ENCODE measurements at regions not wholly inside any gene's neighbourhood (a gene's known extent, or its start where the extent isn't known, plus 50 kb on each side); places are given as distances from the start of the nearest gene placed in this dataset.

- no peak for DNase-seq (ENCODE audit: low read depth in 2 of 2)
Measured at GRCh38 chr19:30122431-30122830, 180.4 kb downstream of the URI1 start.

GRCh38 chr19:30123119-30123518, 181.1 kb downstream of the URI1 start:
- DNase-seq (ENCODE audit: low read depth in 2 of 2): no peak

GRCh38 chr19:30123611-30124010, 181.6 kb downstream of the URI1 start:
- DNase-seq (ENCODE audit: low read depth in 2 of 2): no peak

GRCh38 chr19:30128211-30128610, 186.2 kb downstream of the URI1 start:
- DNase-seq (ENCODE audit: low read depth in 2 of 2): no peak

- DNase-seq (ENCODE audit: low read depth in 2 of 2): no peak
Measured at GRCh38 chr19:30130356-30131122, 188.5 kb downstream of the URI1 start.

GRCh38 chr19:30131246-30131645, 189.2 kb downstream of the URI1 start:
- DNase-seq (ENCODE audit: low read depth in 2 of 2): no peak

GRCh38 chr19:30131722-30132291, 189.8 kb downstream of the URI1 start:
- DNase-seq (ENCODE audit: low read depth in 2 of 2): no peak

GRCh38 chr19:30132343-30133075, 190.5 kb downstream of the URI1 start:
- no peak for DNase-seq (ENCODE audit: low read depth in 2 of 2)

GRCh38 chr19:30133803-30134202, 191.8 kb downstream of the URI1 start:
- no peak for DNase-seq (ENCODE audit: low read depth in 2 of 2)

- no peak for DNase-seq (ENCODE audit: low read depth in 2 of 2)
Measured at GRCh38 chr19:30135093-30135757, 193.2 kb downstream of the URI1 start.

GRCh38 chr19:30135797-30136196, 193.8 kb downstream of the URI1 start:
- DNase-seq (ENCODE audit: low read depth in 2 of 2): no peak

GRCh38 chr19:30136611-30137195, 194.7 kb downstream of the URI1 start:
- no peak for DNase-seq (ENCODE audit: low read depth in 2 of 2)

- no peak for DNase-seq (ENCODE audit: low read depth in 2 of 2)
Measured at GRCh38 chr19:30137747-30138146, 195.7 kb downstream of the URI1 start.

GRCh38 chr19:30144242-30144758, 202.3 kb downstream of the URI1 start:
- DNase-seq (ENCODE audit: low read depth in 2 of 2): no peak

- DNase-seq (ENCODE audit: low read depth in 2 of 2): no peak
Measured at GRCh38 chr19:30144802-30145201, 202.8 kb downstream of the URI1 start.

- DNase-seq (ENCODE audit: low read depth in 2 of 2): no peak
Measured at GRCh38 chr19:30145467-30145866, 203.4 kb downstream of the URI1 start.

GRCh38 chr19:30146346-30146745, 204.3 kb downstream of the URI1 start:
- DNase-seq (ENCODE audit: low read depth in 2 of 2): no peak

GRCh38 chr19:30148039-30148790, 206.2 kb downstream of the URI1 start:
- DNase-seq (ENCODE audit: low read depth in 2 of 2): no peak

GRCh38 chr19:30148803-30149202, 206.8 kb downstream of the URI1 start:
- no peak for DNase-seq (ENCODE audit: low read depth in 2 of 2)

GRCh38 chr19:30149300-30149699, 207.3 kb downstream of the URI1 start:
- no peak for DNase-seq (ENCODE audit: low read depth in 2 of 2)

- no peak for DNase-seq (ENCODE audit: low read depth in 2 of 2)
Measured at GRCh38 chr19:30150626-30151025, 208.6 kb downstream of the URI1 start.

Data from dermis microvascular lymphatic vessel endothelial cell (primary cell).